ENCODE measurements at regions not wholly inside any gene's neighbourhood (a gene's known extent, or its start where the extent isn't known, plus 50 kb on each side); places are given as distances from the start of the nearest gene placed in this dataset.

DNA sequence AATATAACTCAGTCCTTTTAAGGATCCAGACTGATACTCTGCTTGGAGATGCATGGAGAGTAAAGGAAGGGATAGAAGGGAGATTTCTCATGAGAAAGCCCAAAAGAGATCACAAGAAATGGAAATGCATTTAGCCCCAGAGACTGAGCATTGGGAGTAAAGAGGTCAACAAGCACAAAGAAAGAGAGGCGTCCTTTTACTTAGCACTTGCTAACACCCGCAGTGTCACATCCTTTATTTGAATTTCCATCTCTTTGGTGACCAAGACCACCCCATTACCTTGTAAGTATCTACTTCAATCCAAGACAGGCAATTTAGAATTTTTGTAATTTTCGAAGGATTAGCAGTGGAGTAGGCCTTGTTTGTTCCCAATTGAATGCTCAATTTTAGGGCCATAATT lies 111.8 kb upstream of the DCC start:
- TF ChIP-seq RAD21 (IDR thresholded peaks at IDR 0.05; ENCODE audit: low read length): no peak
- TF ChIP-seq FOSL2 (IDR thresholded peaks at IDR 0.05; ENCODE audit: borderline replicate concordance, low read depth): no peak
- no peak for TF ChIP-seq POLR2AphosphoS5 (IDR thresholded peaks at IDR 0.05; ENCODE audit: low read depth, low read length)
- TF ChIP-seq, protein P1, sequence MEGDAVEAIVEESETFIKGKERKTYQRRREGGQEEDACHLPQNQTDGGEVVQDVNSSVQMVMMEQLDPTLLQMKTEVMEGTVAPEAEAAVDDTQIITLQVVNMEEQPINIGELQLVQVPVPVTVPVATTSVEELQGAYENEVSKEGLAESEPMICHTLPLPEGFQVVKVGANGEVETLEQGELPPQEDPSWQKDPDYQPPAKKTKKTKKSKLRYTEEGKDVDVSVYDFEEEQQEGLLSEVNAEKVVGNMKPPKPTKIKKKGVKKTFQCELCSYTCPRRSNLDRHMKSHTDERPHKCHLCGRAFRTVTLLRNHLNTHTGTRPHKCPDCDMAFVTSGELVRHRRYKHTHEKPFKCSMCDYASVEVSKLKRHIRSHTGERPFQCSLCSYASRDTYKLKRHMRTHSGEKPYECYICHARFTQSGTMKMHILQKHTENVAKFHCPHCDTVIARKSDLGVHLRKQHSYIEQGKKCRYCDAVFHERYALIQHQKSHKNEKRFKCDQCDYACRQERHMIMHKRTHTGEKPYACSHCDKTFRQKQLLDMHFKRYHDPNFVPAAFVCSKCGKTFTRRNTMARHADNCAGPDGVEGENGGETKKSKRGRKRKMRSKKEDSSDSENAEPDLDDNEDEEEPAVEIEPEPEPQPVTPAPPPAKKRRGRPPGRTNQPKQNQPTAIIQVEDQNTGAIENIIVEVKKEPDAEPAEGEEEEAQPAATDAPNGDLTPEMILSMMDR (IDR thresholded peaks at IDR 0.05): no peak
- no peak for TF ChIP-seq RXRA (IDR thresholded peaks at IDR 0.05; ENCODE audit: borderline replicate concordance, low read depth)
- TF ChIP-seq YY1 (IDR thresholded peaks at IDR 0.05; ENCODE audit: low read depth): no peak
- TF ChIP-seq EP300 (IDR thresholded peaks at IDR 0.05; ENCODE audit: borderline replicate concordance in 1 of 2, low read depth in 1 of 2, low read length in 1 of 2): no peak
- TF ChIP-seq MXI1 (IDR thresholded peaks at IDR 0.05; ENCODE audit: low read depth, low read length): no peak
- TF ChIP-seq, protein P2, sequence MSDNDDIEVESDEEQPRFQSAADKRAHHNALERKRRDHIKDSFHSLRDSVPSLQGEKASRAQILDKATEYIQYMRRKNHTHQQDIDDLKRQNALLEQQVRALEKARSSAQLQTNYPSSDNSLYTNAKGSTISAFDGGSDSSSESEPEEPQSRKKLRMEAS (IDR thresholded peaks at IDR 0.05; ENCODE audit: low read depth): no peak
- TF ChIP-seq, protein P3, sequence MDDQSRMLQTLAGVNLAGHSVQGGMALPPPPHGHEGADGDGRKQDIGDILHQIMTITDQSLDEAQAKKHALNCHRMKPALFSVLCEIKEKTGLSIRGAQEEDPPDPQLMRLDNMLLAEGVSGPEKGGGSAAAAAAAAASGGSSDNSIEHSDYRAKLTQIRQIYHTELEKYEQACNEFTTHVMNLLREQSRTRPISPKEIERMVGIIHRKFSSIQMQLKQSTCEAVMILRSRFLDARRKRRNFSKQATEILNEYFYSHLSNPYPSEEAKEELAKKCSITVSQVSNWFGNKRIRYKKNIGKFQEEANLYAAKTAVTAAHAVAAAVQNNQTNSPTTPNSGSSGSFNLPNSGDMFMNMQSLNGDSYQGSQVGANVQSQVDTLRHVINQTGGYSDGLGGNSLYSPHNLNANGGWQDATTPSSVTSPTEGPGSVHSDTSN (IDR thresholded peaks at IDR 0.05): no peak
- TF ChIP-seq, protein P4, sequence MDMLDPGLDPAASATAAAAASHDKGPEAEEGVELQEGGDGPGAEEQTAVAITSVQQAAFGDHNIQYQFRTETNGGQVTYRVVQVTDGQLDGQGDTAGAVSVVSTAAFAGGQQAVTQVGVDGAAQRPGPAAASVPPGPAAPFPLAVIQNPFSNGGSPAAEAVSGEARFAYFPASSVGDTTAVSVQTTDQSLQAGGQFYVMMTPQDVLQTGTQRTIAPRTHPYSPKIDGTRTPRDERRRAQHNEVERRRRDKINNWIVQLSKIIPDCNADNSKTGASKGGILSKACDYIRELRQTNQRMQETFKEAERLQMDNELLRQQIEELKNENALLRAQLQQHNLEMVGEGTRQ (IDR thresholded peaks at IDR 0.05; ENCODE audit: borderline replicate concordance, low read depth, low read length): no peak
- TF ChIP-seq, protein P5, sequence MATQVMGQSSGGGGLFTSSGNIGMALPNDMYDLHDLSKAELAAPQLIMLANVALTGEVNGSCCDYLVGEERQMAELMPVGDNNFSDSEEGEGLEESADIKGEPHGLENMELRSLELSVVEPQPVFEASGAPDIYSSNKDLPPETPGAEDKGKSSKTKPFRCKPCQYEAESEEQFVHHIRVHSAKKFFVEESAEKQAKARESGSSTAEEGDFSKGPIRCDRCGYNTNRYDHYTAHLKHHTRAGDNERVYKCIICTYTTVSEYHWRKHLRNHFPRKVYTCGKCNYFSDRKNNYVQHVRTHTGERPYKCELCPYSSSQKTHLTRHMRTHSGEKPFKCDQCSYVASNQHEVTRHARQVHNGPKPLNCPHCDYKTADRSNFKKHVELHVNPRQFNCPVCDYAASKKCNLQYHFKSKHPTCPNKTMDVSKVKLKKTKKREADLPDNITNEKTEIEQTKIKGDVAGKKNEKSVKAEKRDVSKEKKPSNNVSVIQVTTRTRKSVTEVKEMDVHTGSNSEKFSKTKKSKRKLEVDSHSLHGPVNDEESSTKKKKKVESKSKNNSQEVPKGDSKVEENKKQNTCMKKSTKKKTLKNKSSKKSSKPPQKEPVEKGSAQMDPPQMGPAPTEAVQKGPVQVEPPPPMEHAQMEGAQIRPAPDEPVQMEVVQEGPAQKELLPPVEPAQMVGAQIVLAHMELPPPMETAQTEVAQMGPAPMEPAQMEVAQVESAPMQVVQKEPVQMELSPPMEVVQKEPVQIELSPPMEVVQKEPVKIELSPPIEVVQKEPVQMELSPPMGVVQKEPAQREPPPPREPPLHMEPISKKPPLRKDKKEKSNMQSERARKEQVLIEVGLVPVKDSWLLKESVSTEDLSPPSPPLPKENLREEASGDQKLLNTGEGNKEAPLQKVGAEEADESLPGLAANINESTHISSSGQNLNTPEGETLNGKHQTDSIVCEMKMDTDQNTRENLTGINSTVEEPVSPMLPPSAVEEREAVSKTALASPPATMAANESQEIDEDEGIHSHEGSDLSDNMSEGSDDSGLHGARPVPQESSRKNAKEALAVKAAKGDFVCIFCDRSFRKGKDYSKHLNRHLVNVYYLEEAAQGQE (IDR thresholded peaks at IDR 0.05; ENCODE audit: low read depth, low read length): no peak

Data from SK-N-SH (cell line).